ENCODE measurements at regions not wholly inside any gene's neighbourhood (a gene's known extent, or its start where the extent isn't known, plus 50 kb on each side); places are given as distances from the start of the nearest gene placed in this dataset.

GRCh38 chr6:15978426-15978825 lies 150.5 kb upstream of the MYLIP start:
- H3K27ac Mint-ChIP-seq: no peak overlapping the region
- no peak overlapping the region for H3K4me3 Mint-ChIP-seq
- peaks cover 23% of the 10 kb centered on the region for H3K9me3 Mint-ChIP-seq

GRCh38 chr6:15977050-15977449 lies 151.8 kb upstream of the MYLIP start:
- no peak for DNase-seq (ENCODE audit: low spot score)
- H3K4me1 Mint-ChIP-seq (ENCODE audit: low read depth): no peaks in the 10 kb centered on the region

More at GRCh38 chr6:15978426-15978825, 150.5 kb upstream of the MYLIP start:
- H3K4me1 Mint-ChIP-seq (ENCODE audit: low read depth): no peaks in the 10 kb centered on the region
- H3K27me3 Mint-ChIP-seq (ENCODE audit: insufficient read depth): peaks cover 7% of the 10 kb centered on the region
- peaks cover 2% of the 10 kb centered on the region for H3K36me3 Mint-ChIP-seq (ENCODE audit: low read depth)
- no peak for DNase-seq (ENCODE audit: low spot score)
- intact Hi-C loops (cut with micrococcal nuclease): no loop called here

GRCh38 chr6:15974817-15975216 lies 154.1 kb upstream of the MYLIP start:
- intact Hi-C loops (cut with micrococcal nuclease): no loop called here
- DNase-seq (ENCODE audit: low spot score): no peak
- peaks cover 2% of the 10 kb centered on the region for H3K36me3 Mint-ChIP-seq (ENCODE audit: low read depth)
- peaks cover 8% of the 10 kb centered on the region for H3K27me3 Mint-ChIP-seq (ENCODE audit: insufficient read depth)
- no peak overlapping the region for H3K4me3 Mint-ChIP-seq
- H3K4me1 Mint-ChIP-seq (ENCODE audit: low read depth): no peaks in the 10 kb centered on the region
- no peak overlapping the region for H3K27ac Mint-ChIP-seq
- H3K9me3 Mint-ChIP-seq: peaks cover 28% of the 10 kb centered on the region

More at GRCh38 chr6:15977050-15977449, 151.8 kb upstream of the MYLIP start:
- H3K27me3 Mint-ChIP-seq (ENCODE audit: insufficient read depth): peaks cover 5% of the 10 kb centered on the region
- intact Hi-C loops (cut with micrococcal nuclease): no loop called here
- H3K27ac Mint-ChIP-seq: no peak overlapping the region
- H3K9me3 Mint-ChIP-seq: peaks cover 28% of the 10 kb centered on the region
- H3K36me3 Mint-ChIP-seq (ENCODE audit: low read depth): peaks cover 2% of the 10 kb centered on the region
- H3K4me3 Mint-ChIP-seq: no peak overlapping the region

- H3K27ac Mint-ChIP-seq: no peak overlapping the region
- peaks cover 24% of the 10 kb centered on the region for H3K9me3 Mint-ChIP-seq
- H3K4me3 Mint-ChIP-seq: no peak overlapping the region
- peaks cover 2% of the 10 kb centered on the region for H3K36me3 Mint-ChIP-seq (ENCODE audit: low read depth)
- H3K4me1 Mint-ChIP-seq (ENCODE audit: low read depth): no peaks in the 10 kb centered on the region
- intact Hi-C loops (cut with micrococcal nuclease): no loop called here
- no peak for DNase-seq (ENCODE audit: low spot score)
- H3K27me3 Mint-ChIP-seq (ENCODE audit: insufficient read depth): peaks cover 10% of the 10 kb centered on the region
Observed at GRCh38 chr6:15970517-15970916, 158.4 kb upstream of the MYLIP start.

- H3K4me1 Mint-ChIP-seq (ENCODE audit: low read depth): no peaks in the 10 kb centered on the region
- peaks cover 10% of the 10 kb centered on the region for H3K27me3 Mint-ChIP-seq (ENCODE audit: insufficient read depth)
- DNase-seq (ENCODE audit: low spot score): no peak
- no peak overlapping the region for H3K4me3 Mint-ChIP-seq
- intact Hi-C loops (cut with micrococcal nuclease): no loop called here
- no peak overlapping the region for H3K27ac Mint-ChIP-seq
- no peaks in the 10 kb centered on the region for H3K36me3 Mint-ChIP-seq (ENCODE audit: low read depth)
- H3K9me3 Mint-ChIP-seq: peaks cover 17% of the 10 kb centered on the region
Observed at GRCh38 chr6:15969236-15969778, 159.6 kb upstream of the MYLIP start.

GRCh38 chr6:15968519-15968918 lies 160.4 kb upstream of the MYLIP start:
- no peak for DNase-seq (ENCODE audit: low spot score)
- Mint-ChIP-seq H3K36me3 (ENCODE audit: low read depth) (no peaks in the 10 kb centered on the region), H3K9me3 (peaks cover 9% of the 10 kb centered on the region), H3K4me3 (no peak overlapping the region), H3K27ac (no peak overlapping the region), H3K27me3 (ENCODE audit: insufficient read depth) (peaks cover 8% of the 10 kb centered on the region), H3K4me1 (ENCODE audit: low read depth) (peaks cover 5% of the 10 kb centered on the region)
- intact Hi-C loops (cut with micrococcal nuclease): no loop called here

GRCh38 chr6:15966000-15966520 lies 162.8 kb upstream of the MYLIP start:
- no peak for DNase-seq (ENCODE audit: low spot score)
- Mint-ChIP-seq H3K4me3 (no peak overlapping the region), H3K27me3 (ENCODE audit: insufficient read depth) (peaks cover 8% of the 10 kb centered on the region), H3K9me3 (no peaks in the 10 kb centered on the region), H3K36me3 (ENCODE audit: low read depth) (peaks cover 2% of the 10 kb centered on the region), H3K4me1 (ENCODE audit: low read depth) (peaks cover 30% of the 10 kb centered on the region), H3K27ac (no peak overlapping the region)
- intact Hi-C loops (cut with micrococcal nuclease): no loop called here

GRCh38 chr6:15962449-15962764 lies 166.5 kb upstream of the MYLIP start:
- H3K4me1 Mint-ChIP-seq (ENCODE audit: low read depth): peaks cover 33% of the 10 kb centered on the region
- no peaks in the 10 kb centered on the region for H3K9me3 Mint-ChIP-seq
- H3K27ac Mint-ChIP-seq: peak overlapping the region; percentile 87
- no peaks in the 10 kb centered on the region for H3K27me3 Mint-ChIP-seq (ENCODE audit: insufficient read depth)
- H3K4me3 Mint-ChIP-seq: no peak overlapping the region
- peaks cover 2% of the 10 kb centered on the region for H3K36me3 Mint-ChIP-seq (ENCODE audit: low read depth)
- peak; percentile 16 for DNase-seq (ENCODE audit: low spot score)
- intact Hi-C loops (cut with micrococcal nuclease): loop anchor here (1.0 kb wide), 3 partner anchors 48 to 186 kb away; no protein-coding TSS in a partner anchor

- intact Hi-C loops (cut with micrococcal nuclease): loop anchor here (1.0 kb wide), 3 partner anchors 48 to 186 kb away; no protein-coding TSS in a partner anchor
- Mint-ChIP-seq H3K27ac (peak overlapping the region; percentile 87), H3K36me3 (ENCODE audit: low read depth) (peaks cover 2% of the 10 kb centered on the region), H3K27me3 (ENCODE audit: insufficient read depth) (no peaks in the 10 kb centered on the region), H3K4me3 (peak overlapping the region; percentile 16), H3K9me3 (no peaks in the 10 kb centered on the region), H3K4me1 (ENCODE audit: low read depth) (peaks cover 33% of the 10 kb centered on the region)
- DNase-seq (ENCODE audit: low spot score): no peak
Observed at GRCh38 chr6:15961635-15962448, 167.0 kb upstream of the MYLIP start.

- H3K9me3 Mint-ChIP-seq: no peaks in the 10 kb centered on the region
- H3K27ac Mint-ChIP-seq: no peak overlapping the region
- H3K4me1 Mint-ChIP-seq (ENCODE audit: low read depth): peaks cover 42% of the 10 kb centered on the region
- no peak overlapping the region for H3K4me3 Mint-ChIP-seq
- intact Hi-C loops (cut with micrococcal nuclease): no loop called here
- no peak for DNase-seq (ENCODE audit: low spot score)
- peaks cover 2% of the 10 kb centered on the region for H3K36me3 Mint-ChIP-seq (ENCODE audit: low read depth)
- H3K27me3 Mint-ChIP-seq (ENCODE audit: insufficient read depth): no peaks in the 10 kb centered on the region
Observed at GRCh38 chr6:15960740-15961634, 167.9 kb upstream of the MYLIP start.

- Mint-ChIP-seq H3K36me3 (ENCODE audit: low read depth) (peaks cover 2% of the 10 kb centered on the region), H3K27me3 (ENCODE audit: insufficient read depth) (no peaks in the 10 kb centered on the region), H3K4me1 (ENCODE audit: low read depth) (peaks cover 32% of the 10 kb centered on the region), H3K27ac (no peak overlapping the region), H3K9me3 (no peaks in the 10 kb centered on the region), H3K4me3 (no peak overlapping the region)
- intact Hi-C loops (cut with micrococcal nuclease): no loop called here
- DNase-seq (ENCODE audit: low spot score): no peak
Observed at GRCh38 chr6:15957655-15958169, 171.2 kb upstream of the MYLIP start.

- H3K4me3 Mint-ChIP-seq: no peak overlapping the region
Observed at GRCh38 chr6:15956205-15957106, 172.4 kb upstream of the MYLIP start.

More at GRCh38 chr6:15956205-15957106, 172.4 kb upstream of the MYLIP start:
- peaks cover 25% of the 10 kb centered on the region for H3K4me1 Mint-ChIP-seq (ENCODE audit: low read depth)
- H3K36me3 Mint-ChIP-seq (ENCODE audit: low read depth): no peaks in the 10 kb centered on the region
- no peak for DNase-seq (ENCODE audit: low spot score)
- H3K9me3 Mint-ChIP-seq: no peaks in the 10 kb centered on the region
- no peaks in the 10 kb centered on the region for H3K27me3 Mint-ChIP-seq (ENCODE audit: insufficient read depth)
- no peak overlapping the region for H3K27ac Mint-ChIP-seq
- intact Hi-C loops (cut with micrococcal nuclease): no loop called here

All from activated T-helper 1 cell treated with anti-CD3 and anti-CD28 coated beads, Interleukin-12 subunit alpha, Interleukin-12 subunit beta, Interleukin-2, Interleukin-4 antibody, amounts not matched to agents 30 ng/mL and 10 ng/mL and 1 ng/mL, durations not matched to agents 14 hours and 24 hours and 36 hours (primary cell).